ENCODE measurements at regions not wholly inside any gene's neighbourhood (a gene's known extent, or its start where the extent isn't known, plus 50 kb on each side); places are given as distances from the start of the nearest gene placed in this dataset.
"Not testable (repeated sequence)": the region's sequence is repeated elsewhere in the genome, so short reads cannot be mapped to it uniquely, and the experiment has no call there.

- no peak for TF ChIP-seq CTCF (IDR thresholded peaks at IDR 0.05; ENCODE audit: low read depth, low read length)
Observed at GRCh38 chr7:32221736-32222135, 151.5 kb upstream of the PDE1C start.

GRCh38 chr7:32221056-32221455 lies 150.8 kb upstream of the PDE1C start:
- no peak for DNase-seq (ENCODE audit: extremely low read depth, low read depth)
- no peak for TF ChIP-seq CTCF (IDR thresholded peaks at IDR 0.05; ENCODE audit: low read depth, low read length)

More at GRCh38 chr7:32221736-32222135, 151.5 kb upstream of the PDE1C start:
- no peak for DNase-seq (ENCODE audit: extremely low read depth, low read depth)

GRCh38 chr7:32219831-32220230 lies 149.6 kb upstream of the PDE1C start:
- not testable (repeated sequence) for DNase-seq (ENCODE audit: extremely low read depth, low read depth)

- no peak for TF ChIP-seq CTCF (IDR thresholded peaks at IDR 0.05; ENCODE audit: low read depth, low read length)
- no peak for DNase-seq (ENCODE audit: extremely low read depth, low read depth)
Observed at GRCh38 chr7:32219416-32219815, 149.2 kb upstream of the PDE1C start.

GRCh38 chr7:32218741-32219288 lies 148.6 kb upstream of the PDE1C start:
- TF ChIP-seq CTCF (IDR thresholded peaks at IDR 0.05; ENCODE audit: low read depth, low read length), result no peak
- DNase-seq (ENCODE audit: extremely low read depth, low read depth), result no peak

- no peak for DNase-seq (ENCODE audit: extremely low read depth, low read depth)
- TF ChIP-seq CTCF (IDR thresholded peaks at IDR 0.05; ENCODE audit: low read depth, low read length), result no peak
Observed at GRCh38 chr7:32218154-32218467, 147.9 kb upstream of the PDE1C start.

- DNase-seq (ENCODE audit: extremely low read depth, low read depth), result no peak
- no peak for TF ChIP-seq CTCF (IDR thresholded peaks at IDR 0.05; ENCODE audit: low read depth, low read length)
Observed at GRCh38 chr7:32217341-32218153, 147.3 kb upstream of the PDE1C start.

- no peak for TF ChIP-seq CTCF (IDR thresholded peaks at IDR 0.05; ENCODE audit: low read depth, low read length)
Observed at GRCh38 chr7:32216759-32217158, 146.6 kb upstream of the PDE1C start.

More at GRCh38 chr7:32216759-32217158, 146.6 kb upstream of the PDE1C start:
- no peak for DNase-seq (ENCODE audit: extremely low read depth, low read depth)
